ENCODE measurements at regions not wholly inside any gene's neighbourhood (a gene's known extent, or its start where the extent isn't known, plus 50 kb on each side); places are given as distances from the start of the nearest gene placed in this dataset.
A peak's percentile ranks its signal among the peaks of the same experiment; 100 is the strongest.
"Not testable (repeated sequence)": the region's sequence is repeated elsewhere in the genome, so short reads cannot be mapped to it uniquely, and the experiment has no call there.

- DNase-seq: peak; percentile 12
Observed at GRCh38 chr12:38159591-38160317, 156.8 kb upstream of the ALG10B start.

- no peak for DNase-seq
Observed at GRCh38 chr12:38160318-38161122, 156.1 kb upstream of the ALG10B start.

- no peak for DNase-seq
Observed at GRCh38 chr12:38161123-38162000, 155.2 kb upstream of the ALG10B start.

GRCh38 chr12:38162013-38162412 is 154.6 kb upstream of the ALG10B start:
- DNase-seq: no peak

- no peak for DNase-seq
Observed at GRCh38 chr12:38162708-38163441, 153.7 kb upstream of the ALG10B start.

GRCh38 chr12:38163442-38163801 is 153.2 kb upstream of the ALG10B start:
- DNase-seq: no peak

GRCh38 chr12:38166225-38166624 is 150.3 kb upstream of the ALG10B start:
- no peak for DNase-seq

GRCh38 chr12:38175538-38175937 is 141.0 kb upstream of the ALG10B start:
- no peak for DNase-seq

GRCh38 chr12:38183617-38184016 is 133.0 kb upstream of the ALG10B start:
- DNase-seq: not testable (repeated sequence)

- DNase-seq: not testable (repeated sequence)
Observed at GRCh38 chr12:38197286-38197685, 119.3 kb upstream of the ALG10B start.

- DNase-seq: no peak
Observed at GRCh38 chr12:38201461-38202276, 114.9 kb upstream of the ALG10B start.

GRCh38 chr12:38204831-38205230 is 111.7 kb upstream of the ALG10B start:
- no peak for DNase-seq

- no peak for DNase-seq
Observed at GRCh38 chr12:38222011-38222410, 94.6 kb upstream of the ALG10B start.

GRCh38 chr12:38238328-38238727 is 78.2 kb upstream of the ALG10B start:
- DNase-seq: not testable (repeated sequence)

GRCh38 chr12:38253778-38254177 is 62.8 kb upstream of the ALG10B start:
- DNase-seq: no peak

GRCh38 chr12:38258411-38258810 is 58.2 kb upstream of the ALG10B start:
- DNase-seq: no peak
